Right kidney (tissue), 1 donor: ENCODE measurements at regions not wholly inside any gene's neighbourhood (a gene's known extent, or its start where the extent isn't known, plus 50 kb on each side); places are given as distances from the start of the nearest gene placed in this dataset.

Experiments used
- DNase-seq: peaks from one replicate; pipeline ENCODE4 v3.0.0-alpha.2; 2016

- no peak for DNase-seq
These were observed 1116.0 kb upstream of the SEMA6A start for GRCh38 chr5:117690612-117691011.

GRCh38 chr5:117686926-117687325 is 1112.3 kb upstream of the SEMA6A start:
- no peak for DNase-seq

- no peak for DNase-seq
These were observed 1107.8 kb upstream of the SEMA6A start for GRCh38 chr5:117682416-117682815.

- DNase-seq, result no peak
These were observed 1107.0 kb upstream of the SEMA6A start for GRCh38 chr5:117681431-117682254.

- DNase-seq, result peak; percentile 18
These were observed 1105.8 kb upstream of the SEMA6A start for GRCh38 chr5:117680426-117680825.

- no peak for DNase-seq
These were observed 1104.4 kb upstream of the SEMA6A start for GRCh38 chr5:117679046-117679445.

- no peak for DNase-seq
These were observed 1101.0 kb upstream of the SEMA6A start for GRCh38 chr5:117675646-117676045.

- DNase-seq, result no peak
These were observed 1096.9 kb upstream of the SEMA6A start for GRCh38 chr5:117671551-117671950.

- no peak for DNase-seq
These were observed 1092.5 kb upstream of the SEMA6A start for GRCh38 chr5:117667105-117667504.

GRCh38 chr5:117665121-117665520 is 1090.5 kb upstream of the SEMA6A start:
- DNase-seq, result no peak

- DNase-seq, result no peak
These were observed 1087.7 kb upstream of the SEMA6A start for GRCh38 chr5:117662361-117662760.

- DNase-seq, result no peak
These were observed 1082.9 kb upstream of the SEMA6A start for GRCh38 chr5:117657541-117657940.

- no peak for DNase-seq
These were observed 1078.3 kb upstream of the SEMA6A start for GRCh38 chr5:117652958-117653280.

GRCh38 chr5:117652036-117652957 is 1077.7 kb upstream of the SEMA6A start:
- DNase-seq, result peak; percentile 18

GRCh38 chr5:117649821-117650220 is 1075.2 kb upstream of the SEMA6A start:
- DNase-seq, result no peak

- no peak for DNase-seq
These were observed 1070.8 kb upstream of the SEMA6A start for GRCh38 chr5:117645400-117645799.

- DNase-seq, result no peak
These were observed 1064.0 kb upstream of the SEMA6A start for GRCh38 chr5:117638581-117638980.

- DNase-seq, result no peak
These were observed 1058.5 kb upstream of the SEMA6A start for GRCh38 chr5:117633093-117633492.

- no peak for DNase-seq
These were observed 1049.6 kb upstream of the SEMA6A start for GRCh38 chr5:117624201-117624600.

- DNase-seq, result no peak
These were observed 1048.6 kb upstream of the SEMA6A start for GRCh38 chr5:117623042-117623805.

- DNase-seq, result no peak
These were observed 1047.3 kb upstream of the SEMA6A start for GRCh38 chr5:117621921-117622320.

GRCh38 chr5:117615226-117615625 is 1040.6 kb upstream of the SEMA6A start:
- no peak for DNase-seq

GRCh38 chr5:117614408-117614807 is 1039.8 kb upstream of the SEMA6A start:
- DNase-seq, result no peak
